GM18867 (cell line): ENCODE measurements at regions not wholly inside any gene's neighbourhood (a gene's known extent, or its start where the extent isn't known, plus 50 kb on each side); places are given as distances from the start of the nearest gene placed in this dataset.
A peak's percentile ranks its signal among the peaks of the same experiment; 100 is the strongest.
"Not testable (repeated sequence)": the region's sequence is repeated elsewhere in the genome, so short reads cannot be mapped to it uniquely, and the experiment has no call there.

Experiments used
- ATAC-seq: cut with Tn5 transposase; IDR thresholded peaks from one replicate; pipeline ENCODE4 v1.9.1; 2021; ENCODE audit warnings: mild to moderate bottlenecking, moderate library complexity; ENCODE audit not compliant: unreplicated experiment

DNA sequence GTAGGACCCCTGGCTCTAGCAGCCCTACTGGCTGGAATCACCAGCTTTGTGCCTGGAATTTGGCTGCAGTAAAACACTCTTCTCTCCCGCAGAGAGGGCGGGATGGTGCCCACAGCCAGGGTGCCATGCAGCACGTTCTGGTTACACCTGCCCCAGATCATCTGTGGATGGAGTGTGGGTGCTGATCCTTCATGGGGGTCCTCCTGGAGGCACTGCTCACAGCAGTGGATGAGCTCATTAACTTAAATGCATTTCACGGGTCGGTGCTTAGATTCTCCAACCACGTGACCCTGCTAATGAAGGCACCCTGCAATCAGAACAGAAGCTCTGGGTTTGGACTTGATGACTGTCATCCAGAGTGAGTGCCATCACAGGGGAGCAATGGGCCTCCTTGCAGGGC, 138.6 kb upstream of the AFDN start:
- ATAC-seq = no peak

DNA sequence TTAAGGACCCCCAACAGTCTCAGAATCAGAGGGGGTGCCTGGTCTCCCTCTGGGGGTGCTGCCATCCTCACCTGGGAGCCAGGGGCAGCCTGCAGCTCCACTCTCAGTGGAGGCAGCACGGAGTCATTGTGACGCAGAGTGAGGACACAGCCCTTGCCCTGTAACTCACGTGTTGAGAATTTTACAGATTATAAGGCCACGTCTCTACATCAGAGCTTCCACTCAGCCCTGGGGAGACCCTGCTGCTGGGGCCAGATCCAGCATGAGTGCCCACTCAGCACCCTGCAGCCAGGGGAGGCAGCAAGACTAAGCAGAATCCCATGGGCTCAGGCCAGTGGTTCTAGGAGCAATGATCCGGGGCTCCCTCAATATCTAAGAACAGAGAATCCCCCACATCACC, 137.4 kb upstream of the AFDN start:
- no peak for ATAC-seq

DNA sequence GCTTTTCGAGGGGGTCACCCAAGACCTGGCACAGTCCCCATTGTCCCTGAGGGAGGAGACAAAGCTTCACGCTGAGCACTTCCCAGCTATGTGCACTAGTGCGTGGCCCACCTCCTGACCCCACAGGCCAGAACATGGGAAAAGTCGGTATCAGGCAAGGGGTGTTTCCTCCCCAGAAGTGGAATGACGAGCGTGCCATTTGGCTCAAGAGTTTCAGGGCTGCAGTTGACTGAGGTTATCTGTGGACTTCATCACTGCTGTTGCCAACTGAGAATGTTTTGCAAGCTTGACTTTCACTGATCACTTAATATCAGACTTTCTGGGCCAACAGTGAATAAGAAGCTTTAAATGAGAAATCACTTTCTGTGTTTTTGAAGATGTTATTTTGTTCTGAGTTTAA, 137.0 kb upstream of the AFDN start:
- ATAC-seq = no peak

DNA sequence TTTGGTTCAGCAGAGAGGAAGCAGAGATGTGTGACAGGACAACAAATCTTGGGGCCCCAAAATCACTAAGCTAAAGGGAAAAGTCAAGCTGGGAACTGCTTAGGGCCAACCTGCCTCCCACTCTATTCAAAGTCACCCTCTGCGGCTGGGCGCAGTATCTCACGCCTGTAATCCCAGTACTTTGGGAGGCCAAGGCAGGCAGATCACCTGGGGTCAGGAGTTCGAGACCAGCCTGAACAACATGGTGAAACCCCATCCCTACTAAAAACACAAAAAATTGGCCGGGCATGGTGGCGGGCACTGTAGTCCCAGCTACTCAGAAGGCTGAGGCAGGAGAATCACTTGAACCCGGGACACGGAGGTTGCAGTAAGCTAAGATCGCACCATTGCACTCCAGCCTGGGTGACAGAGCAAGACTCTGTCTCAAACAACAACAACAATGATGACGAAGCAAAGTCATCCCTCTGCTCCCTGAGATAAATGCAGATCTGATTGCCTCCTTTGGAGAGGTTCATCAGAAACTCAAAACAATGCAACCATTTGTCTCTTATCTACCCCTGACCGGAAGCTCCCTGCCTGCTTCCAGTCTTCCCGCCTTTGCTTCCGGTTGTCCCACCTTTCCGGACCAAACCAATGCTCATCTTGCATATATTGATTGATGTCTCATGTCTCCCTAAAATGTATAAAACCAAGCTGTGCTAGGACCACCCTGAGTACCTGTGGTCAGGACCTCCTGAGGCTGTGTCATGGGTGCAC, 136.4 kb upstream of the AFDN start:
- ATAC-seq = not testable (repeated sequence)

DNA sequence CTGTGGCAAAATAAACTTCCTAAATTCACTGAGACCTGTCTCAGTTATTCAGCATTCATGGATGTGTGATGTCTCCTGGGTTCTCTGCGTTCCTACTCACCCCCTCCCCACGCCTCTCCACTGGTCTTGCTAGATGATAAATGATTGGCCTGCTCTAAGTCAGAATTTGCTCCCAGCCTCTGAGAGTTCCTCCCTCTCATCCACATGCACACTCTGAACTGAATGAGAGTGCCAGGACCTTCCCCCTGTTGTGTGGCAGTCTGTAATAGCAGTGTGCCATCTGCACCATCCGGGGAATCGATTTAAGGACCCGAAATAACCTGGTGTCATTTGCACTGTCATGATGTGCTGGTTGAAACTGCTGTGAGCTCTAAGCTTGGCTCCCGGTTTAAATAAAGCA, 135.8 kb upstream of the AFDN start:
- ATAC-seq = no peak

DNA sequence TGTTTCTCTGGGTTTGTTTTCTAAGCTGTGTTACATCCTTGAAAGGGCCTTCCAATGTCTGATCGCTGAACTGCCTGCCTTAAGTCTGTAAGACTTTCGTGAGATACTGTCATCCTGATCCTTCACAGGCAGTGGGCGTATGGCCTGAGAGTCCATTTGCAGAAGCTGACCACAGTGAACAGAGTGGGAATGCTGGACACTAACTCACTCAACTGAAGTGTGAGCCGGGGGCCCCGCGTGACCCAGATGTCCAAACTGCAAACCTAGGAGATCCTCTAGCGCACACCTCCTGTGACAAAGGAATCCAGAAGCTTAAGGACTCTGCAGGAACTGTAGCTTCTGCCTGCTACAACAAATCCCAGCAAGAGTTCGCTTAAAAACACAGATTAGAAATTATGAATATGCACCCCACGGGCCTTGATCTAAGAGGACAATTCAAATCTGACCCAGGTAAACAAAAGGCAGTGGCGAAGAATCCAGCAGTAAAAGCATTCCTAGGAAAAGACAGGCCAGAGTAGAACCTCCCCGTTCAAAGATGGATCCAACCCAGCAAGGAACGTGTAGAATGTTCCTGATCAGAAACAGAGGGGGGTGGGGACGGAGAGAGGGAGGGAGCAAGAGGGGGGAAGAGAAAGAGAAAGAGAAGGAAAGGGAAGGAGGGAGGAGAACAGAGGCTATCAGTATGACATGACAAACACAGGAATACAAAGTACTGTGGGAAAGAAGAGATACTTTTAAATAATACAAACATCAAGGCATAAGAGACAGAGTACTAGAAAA, 135.0 kb upstream of the AFDN start:
- ATAC-seq = no peak

DNA sequence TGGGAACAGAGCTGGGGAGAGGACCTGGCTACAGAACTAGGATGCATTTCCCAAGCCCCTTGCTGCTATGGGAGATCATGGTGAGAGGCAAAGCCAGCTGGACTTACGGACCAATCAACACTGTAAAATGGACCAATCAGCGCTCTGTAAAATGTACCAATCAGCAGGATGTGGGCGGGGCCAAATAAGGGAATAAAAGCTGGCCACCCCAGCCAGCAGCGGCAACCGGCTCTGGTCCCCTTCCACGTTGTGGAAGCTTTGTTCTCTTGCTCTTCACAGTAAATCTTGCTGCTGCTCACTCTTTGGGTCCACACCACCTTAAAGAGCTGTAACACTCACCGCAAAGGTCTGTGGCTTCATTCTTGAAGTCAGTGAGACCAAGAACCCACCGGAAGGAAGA, 133.2 kb upstream of the AFDN start:
- not testable (repeated sequence) for ATAC-seq

DNA sequence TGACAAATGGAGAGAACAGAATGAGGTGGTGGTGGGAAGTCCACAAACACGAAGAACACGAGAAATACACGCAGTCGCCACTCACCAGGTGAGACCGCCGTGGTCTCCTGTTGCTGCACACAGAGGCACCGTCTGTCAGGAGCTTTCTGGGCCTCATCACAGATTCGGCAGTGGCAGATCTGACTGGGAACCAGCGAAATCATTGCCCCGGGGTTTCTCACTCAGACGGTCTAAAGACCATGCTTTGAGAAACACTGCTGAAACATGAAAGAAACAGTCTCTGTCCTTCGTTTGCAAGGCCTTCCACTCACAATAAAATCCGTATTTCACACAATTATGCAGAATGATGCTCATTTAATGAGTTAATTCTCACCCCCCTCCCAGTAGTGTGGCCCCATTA, 130.9 kb upstream of the AFDN start:
- ATAC-seq = no peak

DNA sequence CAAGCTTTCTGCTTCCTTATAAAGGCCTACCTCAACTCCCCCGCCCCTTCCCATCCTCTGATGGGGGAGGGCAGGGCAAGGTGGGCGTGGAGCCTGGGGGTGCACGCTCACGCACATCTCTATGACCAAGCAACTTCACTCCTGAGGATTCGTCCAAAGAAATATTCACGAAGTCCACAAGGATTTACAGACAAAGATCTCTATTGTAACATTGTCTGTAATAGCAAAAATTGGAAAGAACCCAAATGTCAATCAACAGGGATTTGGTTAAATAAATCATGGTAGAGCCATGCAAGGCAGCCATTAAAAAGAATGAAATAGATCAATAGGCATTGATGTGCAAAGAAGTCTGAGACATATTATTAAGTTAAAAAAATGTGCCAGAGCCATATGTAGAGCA, 130.4 kb upstream of the AFDN start:
- no peak for ATAC-seq

DNA sequence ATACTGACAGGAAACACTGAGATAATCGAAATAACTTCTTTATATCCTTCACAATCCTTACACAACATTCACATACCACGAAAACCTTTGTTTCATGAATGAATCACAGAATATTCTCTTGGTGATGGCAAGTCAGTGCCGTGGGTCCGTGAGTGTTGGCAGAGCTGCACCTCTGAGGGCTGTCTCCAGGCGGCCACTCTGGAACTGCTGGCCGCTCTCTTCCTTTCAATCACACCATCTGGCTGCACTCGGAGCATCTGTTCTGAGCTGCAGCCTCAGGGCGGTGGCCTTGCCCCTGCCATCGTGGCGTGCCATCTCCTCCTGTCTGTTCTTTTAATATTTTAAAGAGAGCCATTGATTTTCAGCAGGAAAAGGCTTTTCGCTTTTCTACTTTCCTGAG, 129.4 kb upstream of the AFDN start:
- no peak for ATAC-seq

DNA sequence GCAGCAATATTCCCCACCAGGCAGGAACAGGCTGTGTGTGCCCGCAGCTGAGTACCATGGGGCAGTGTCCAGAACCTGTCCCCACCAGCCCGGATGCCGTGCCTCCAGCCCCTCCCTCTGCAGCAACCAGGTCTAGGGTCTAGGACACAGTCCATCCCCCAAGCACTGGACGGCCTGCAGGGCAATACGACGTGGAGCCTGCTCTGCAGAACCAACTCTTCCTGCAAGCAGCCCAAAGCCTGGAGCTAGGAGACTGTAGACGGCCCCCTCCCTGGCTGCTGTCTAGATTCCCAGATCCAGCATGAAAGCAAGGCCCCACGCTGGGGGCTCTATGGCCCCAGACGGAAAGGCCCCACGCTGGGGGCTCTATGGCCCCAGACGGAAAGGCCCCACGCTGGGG, 128.2 kb upstream of the AFDN start:
- ATAC-seq = no peak

DNA sequence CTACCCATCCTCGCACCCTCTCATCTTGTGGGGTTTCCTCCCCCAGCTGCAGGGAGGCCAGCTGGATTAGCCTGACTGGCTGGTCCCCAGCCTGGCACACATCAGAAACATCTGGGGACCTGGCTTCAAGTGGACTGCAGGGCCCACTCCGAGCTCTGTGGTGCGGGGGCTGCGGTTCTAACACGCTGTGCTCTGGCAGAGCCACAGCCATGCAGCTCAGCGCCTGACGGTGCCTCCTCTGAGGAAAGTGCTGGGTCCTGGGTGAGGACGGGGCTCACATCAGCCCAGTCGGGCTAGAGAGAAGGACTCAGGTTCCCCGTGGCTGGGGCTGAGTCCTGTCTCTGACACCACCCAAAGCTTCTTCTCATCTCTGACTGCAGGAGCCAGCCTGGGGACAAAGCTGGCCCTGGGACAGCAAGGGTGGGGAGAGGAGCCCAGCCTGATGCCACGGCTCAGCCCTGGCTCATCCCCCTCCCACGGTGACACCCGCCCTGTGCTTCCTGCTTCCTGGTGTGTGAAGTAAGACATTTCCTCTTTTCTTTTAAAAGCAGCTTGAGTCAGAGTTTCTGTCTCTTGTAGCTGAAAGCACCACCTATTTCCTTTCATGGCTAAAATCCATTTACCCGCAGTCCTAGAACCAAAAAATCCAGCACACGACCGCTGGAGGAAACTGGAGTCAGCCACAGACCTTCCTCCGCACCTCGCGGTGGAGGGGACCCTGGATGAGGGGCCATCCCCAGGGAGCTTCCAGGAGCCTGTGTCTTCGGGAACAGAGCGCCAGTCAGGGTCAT, 127.4 kb upstream of the AFDN start:
- ATAC-seq = peak; percentile 89

DNA sequence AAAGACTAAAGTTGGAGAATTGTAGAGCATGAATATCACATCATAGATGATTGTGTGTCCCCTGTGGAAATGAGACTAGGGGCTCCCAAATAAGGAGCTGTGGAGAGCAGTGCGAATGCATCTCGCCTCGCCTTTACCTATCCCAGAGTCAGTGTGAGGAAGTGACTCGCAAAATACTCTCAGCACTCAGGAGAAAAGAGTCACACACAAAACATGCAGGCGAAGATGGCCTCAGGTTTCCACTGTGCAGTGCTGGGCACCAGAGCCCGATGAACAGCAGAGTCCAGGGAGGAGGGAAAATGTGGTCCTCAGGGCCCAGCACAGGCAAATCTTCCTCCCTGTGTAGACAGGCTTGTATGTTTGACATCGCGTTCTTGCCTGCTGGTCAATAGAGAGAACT, 126.5 kb upstream of the AFDN start:
- no peak for ATAC-seq

DNA sequence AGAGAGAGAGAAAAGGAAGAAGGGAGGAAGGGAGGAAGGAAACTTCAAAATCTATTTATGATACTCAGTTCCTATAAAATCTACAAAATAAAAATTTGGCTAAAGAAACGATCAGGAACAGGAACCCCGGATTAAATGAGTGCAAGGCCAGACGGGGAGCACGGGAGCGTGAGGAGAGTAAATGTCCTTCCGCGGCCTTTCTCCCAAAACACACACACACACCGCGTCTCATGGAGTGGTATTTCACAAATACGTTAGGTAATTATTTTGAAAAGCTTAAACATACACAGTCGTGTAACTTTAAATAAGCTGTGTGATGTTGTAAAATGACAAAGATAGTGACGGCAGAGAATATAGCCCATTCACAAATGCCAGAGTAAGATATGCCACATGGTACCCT, 125.7 kb upstream of the AFDN start:
- no peak for ATAC-seq

DNA sequence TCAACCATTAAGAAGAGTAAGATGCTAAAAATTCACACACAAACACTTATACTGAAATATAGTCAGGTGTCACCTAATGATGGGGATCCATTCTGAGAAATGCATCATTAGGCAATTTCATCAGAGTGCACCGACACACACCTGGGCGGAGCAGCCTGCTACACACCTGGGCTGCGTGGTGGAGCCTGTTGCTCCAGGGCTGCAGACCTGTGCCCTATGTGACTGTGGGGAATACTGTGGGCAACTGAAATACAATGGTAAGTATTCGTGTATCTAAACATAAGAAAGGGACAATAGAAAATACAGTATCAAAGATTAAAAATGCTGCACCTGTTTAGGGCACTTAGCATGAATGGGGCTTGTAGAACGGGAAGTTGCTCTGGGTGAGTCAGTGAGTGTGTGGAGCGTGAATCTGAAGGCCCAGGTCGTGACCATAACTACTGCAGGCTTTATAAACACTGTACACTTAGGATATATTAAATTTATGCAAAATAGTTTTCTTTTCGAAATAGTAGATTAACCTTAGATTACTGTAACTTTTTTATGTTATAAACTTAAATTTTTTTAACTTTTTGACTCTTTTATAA, 124.4 kb upstream of the AFDN start:
- ATAC-seq = no peak

DNA sequence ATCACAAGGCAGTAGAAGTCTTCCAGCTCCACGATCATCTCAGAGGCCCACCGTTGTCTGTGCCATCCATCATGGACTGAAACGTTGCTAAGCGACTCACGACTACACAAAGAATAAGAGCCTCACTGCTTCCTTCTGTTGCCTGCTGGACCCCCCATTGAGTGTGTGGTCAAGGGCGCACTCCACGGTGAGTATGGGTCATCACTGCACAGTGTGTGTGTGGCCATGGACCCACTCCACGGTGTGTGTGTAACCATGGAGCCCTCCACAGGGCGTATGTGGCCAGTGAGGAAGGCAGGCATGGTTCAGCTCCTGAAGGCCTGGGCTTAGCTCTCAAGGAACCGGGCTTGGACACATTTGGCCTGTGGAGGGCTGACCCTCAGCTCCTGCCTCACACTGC, 123.4 kb upstream of the AFDN start:
- ATAC-seq = no peak

DNA sequence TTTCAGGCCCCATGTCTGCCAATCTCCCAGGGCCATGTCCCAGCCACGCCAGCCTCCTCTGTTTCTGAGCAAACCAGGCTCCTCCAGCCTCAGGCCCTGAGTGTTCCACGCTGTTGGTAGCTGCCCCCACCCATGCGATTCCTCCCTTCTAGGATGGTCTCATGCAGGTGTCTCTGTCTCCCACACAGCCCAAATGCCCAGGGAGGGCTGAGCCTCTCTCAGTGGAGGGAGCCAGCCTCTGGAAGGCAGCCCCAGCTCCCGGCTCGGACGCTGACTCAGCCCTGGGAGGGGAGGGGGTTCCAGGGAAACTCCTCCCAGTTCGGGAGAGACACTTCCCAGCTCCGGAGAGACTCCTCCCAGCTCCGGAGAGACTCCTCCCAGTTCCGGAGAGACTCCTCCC, 122.9 kb upstream of the AFDN start:
- no peak for ATAC-seq

DNA sequence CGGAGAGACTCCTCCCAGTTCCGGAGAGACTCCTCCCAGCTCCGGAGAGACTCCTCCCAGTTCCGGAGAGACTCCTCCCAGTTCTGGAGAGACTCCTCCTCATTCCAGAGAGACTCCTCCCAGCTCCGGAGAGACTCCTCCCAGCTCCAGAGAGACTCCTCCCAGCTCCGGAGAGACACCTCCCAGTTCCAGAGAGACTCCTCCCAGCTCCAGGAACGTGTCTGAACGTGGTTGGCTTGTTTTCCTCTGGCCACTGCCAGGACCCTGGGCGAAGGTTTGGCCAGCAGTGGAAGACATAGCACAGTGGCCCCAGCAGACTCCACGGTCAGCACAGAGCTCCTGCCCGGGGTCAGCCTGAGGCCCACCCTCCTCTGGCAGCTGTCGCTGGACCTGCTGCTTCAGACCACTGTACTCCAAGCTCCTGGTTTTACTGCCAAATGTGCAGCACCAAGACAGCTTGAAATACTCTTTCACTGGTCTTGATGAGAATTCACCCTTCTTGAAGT, 122.3 kb upstream of the AFDN start:
- no peak for ATAC-seq

DNA sequence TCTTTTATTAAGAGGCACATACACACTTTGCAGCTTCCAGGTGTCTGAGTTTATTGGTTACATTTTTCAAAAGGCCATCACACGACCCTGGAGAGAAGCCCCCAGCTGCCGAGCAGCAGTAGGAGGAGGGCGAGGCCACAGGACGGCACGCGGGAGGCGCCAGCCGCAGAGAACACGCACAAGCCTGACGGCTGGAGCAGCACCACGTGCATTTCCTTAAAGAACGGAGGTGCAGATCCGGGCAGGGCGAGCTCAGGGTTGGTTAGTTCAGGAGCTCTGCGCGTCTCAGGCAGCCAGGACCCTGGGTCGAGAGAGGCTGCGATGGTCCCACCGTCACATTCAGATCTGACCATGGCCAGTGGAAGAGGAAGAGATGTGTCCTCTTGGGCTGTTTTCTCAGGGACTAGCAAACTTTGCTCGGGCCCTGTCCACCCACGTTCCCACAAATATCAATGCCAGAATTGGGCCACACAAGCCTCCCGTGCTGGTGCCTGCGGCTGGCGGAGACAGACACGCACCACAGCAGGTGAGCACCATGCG, 121.4 kb upstream of the AFDN start:
- ATAC-seq = no peak

DNA sequence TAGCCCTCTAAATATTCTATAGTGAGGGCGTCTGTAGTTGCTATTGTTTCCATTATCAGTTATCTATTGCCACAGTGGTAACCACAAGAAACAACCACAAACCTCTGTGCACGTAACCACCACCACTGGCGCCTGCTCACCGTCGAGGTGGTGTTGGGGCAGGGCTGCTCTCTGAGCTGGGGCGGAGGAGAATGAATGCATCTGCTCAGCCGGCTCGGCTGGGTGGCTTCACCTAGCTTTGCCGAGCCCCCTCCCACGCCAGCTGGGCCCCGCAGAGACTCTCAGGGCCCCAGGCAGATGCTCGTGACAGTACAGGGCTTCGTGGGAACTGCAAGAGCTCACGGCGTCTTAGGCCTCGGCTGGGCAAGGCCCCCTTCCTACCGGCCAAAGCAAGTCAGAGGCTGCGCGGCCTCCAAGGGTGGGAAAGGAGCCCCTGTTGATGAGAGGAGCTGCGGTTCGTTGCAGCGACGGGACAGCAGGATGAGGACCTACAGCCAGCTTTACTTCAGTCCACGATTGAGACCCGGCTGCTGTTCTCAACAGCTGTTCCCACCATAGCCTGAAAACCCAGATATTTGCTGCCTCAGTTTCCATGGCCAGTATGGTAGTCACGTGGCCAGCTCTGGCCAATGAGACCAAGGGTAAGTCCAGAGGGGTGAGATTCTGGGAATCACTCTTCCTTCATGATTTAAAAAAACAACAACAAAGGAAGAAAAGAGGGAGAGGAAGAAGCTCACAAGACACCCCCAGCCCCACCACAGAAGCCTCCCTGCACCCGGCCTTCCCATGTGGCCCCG, 120.2 kb upstream of the AFDN start:
- peak; percentile 95 for ATAC-seq
